Effector memory CD8-positive, alpha-beta T cell (primary cell): ENCODE measurements at regions not wholly inside any gene's neighbourhood (a gene's known extent, or its start where the extent isn't known, plus 50 kb on each side); places are given as distances from the start of the nearest gene placed in this dataset.

ENCODE experiments used
- ATAC-seq: fragments of 150-1000 bp; cut with Tn5 transposase; replicated peaks from 2 replicates; pipeline ENCODE4 v1.10.0; 2021; ENCODE audit warnings: mild to moderate bottlenecking, moderate library complexity
- DNase-seq, 3 experiments: peaks; one replicate each; pipeline ENCODE4 v3.0.0; 2021
- H3K27ac Mint-ChIP-seq, 2 donors: one replicate each; pipeline ENCODE4 v1.8.0; 2022; ENCODE audit warnings: mild to moderate bottlenecking in 2 of 2, mixed read lengths in 2 of 2, moderate library complexity in 2 of 2
- H3K27me3 Mint-ChIP-seq, 2 donors: one replicate each; pipeline ENCODE4 v1.8.0; 2022; ENCODE audit warnings: mixed read lengths in 2 of 2
- H3K36me3 Mint-ChIP-seq: one replicate; pipeline ENCODE4 v1.8.0; 2022; ENCODE audit warnings: mild to moderate bottlenecking, moderate library complexity, mixed read lengths; ENCODE audit not compliant: insufficient read depth
- H3K4me1 Mint-ChIP-seq, 2 donors: one replicate each; pipeline ENCODE4 v1.8.0; 2022; ENCODE audit warnings: low read depth in 2 of 2, mixed read lengths in 2 of 2
- H3K4me3 Mint-ChIP-seq, 2 donors: one replicate each; pipeline ENCODE4 v1.8.0; 2022; ENCODE audit warnings: mild to moderate bottlenecking in 2 of 2, mixed read lengths in 2 of 2, moderate library complexity in 2 of 2
- H3K9me3 Mint-ChIP-seq, 2 donors: one replicate each; pipeline ENCODE4 v1.8.0; 2022; ENCODE audit warnings: mixed read lengths in 2 of 2

GRCh38 chr11:37115963-37116362 lies 517.9 kb upstream of the RAG2 start:
- ATAC-seq (no peak), DNase-seq (no peak)
- Mint-ChIP-seq H3K4me3 (no peak overlapping the region), H3K27me3 (no peaks in the 10 kb centered on the region), H3K9me3 (peaks cover 4 to 6% of the 10 kb centered on the region in 2 donors), H3K36me3 (no peaks in the 10 kb centered on the region), H3K27ac (no peak overlapping the region), H3K4me1 (no peaks in the 10 kb centered on the region)

- DNase-seq, result no peak
- H3K27ac Mint-ChIP-seq, result no peak overlapping the region
Observed at GRCh38 chr11:37110385-37110784, 512.3 kb upstream of the RAG2 start.

GRCh38 chr11:37109286-37109585 lies 511.2 kb upstream of the RAG2 start:
- Mint-ChIP-seq H3K9me3 (peaks cover 5 to 11% of the 10 kb centered on the region in 2 donors), H3K36me3 (no peaks in the 10 kb centered on the region), H3K27ac (no peak overlapping the region), H3K27me3 (no peaks in the 10 kb centered on the region), H3K4me1 (no peaks in the 10 kb centered on the region), H3K4me3 (no peak overlapping the region)
- no peak for ATAC-seq
- DNase-seq, result no peak

More at GRCh38 chr11:37110385-37110784, 512.3 kb upstream of the RAG2 start:
- Mint-ChIP-seq H3K36me3 (no peaks in the 10 kb centered on the region), H3K27me3 (no peaks in the 10 kb centered on the region), H3K4me3 (no peak overlapping the region), H3K4me1 (no peaks in the 10 kb centered on the region), H3K9me3 (peaks cover 6 to 8% of the 10 kb centered on the region in 2 donors)
- ATAC-seq, result no peak

- ATAC-seq (no peak), DNase-seq (no peak)
- Mint-ChIP-seq H3K9me3 (peaks cover 8 to 17% of the 10 kb centered on the region in 2 donors), H3K4me3 (no peak overlapping the region), H3K27me3 (no peaks in the 10 kb centered on the region), H3K4me1 (no peaks in the 10 kb centered on the region), H3K27ac (no peak overlapping the region), H3K36me3 (no peaks in the 10 kb centered on the region)
Observed at GRCh38 chr11:37108436-37109285, 510.6 kb upstream of the RAG2 start.

- Mint-ChIP-seq H3K9me3 (peaks cover 8 to 19% of the 10 kb centered on the region in 2 donors), H3K27ac (no peak overlapping the region)
- no peak for ATAC-seq
Observed at GRCh38 chr11:37107831-37108230, 509.8 kb upstream of the RAG2 start.

GRCh38 chr11:37107415-37107814 lies 509.4 kb upstream of the RAG2 start:
- no peak overlapping the region for H3K4me3 Mint-ChIP-seq
- H3K36me3 Mint-ChIP-seq, result no peaks in the 10 kb centered on the region
- no peak overlapping the region for H3K27ac Mint-ChIP-seq
- DNase-seq (no peak), ATAC-seq (no peak)
- H3K4me1 Mint-ChIP-seq, result no peaks in the 10 kb centered on the region
- peaks cover 9 to 19% of the 10 kb centered on the region in 2 donors for H3K9me3 Mint-ChIP-seq
- H3K27me3 Mint-ChIP-seq, result no peaks in the 10 kb centered on the region

More at GRCh38 chr11:37107831-37108230, 509.8 kb upstream of the RAG2 start:
- DNase-seq, result no peak
- no peak overlapping the region for H3K4me3 Mint-ChIP-seq
- H3K4me1 Mint-ChIP-seq, result no peaks in the 10 kb centered on the region
- no peaks in the 10 kb centered on the region for H3K36me3 Mint-ChIP-seq
- H3K27me3 Mint-ChIP-seq, result no peaks in the 10 kb centered on the region

DNA sequence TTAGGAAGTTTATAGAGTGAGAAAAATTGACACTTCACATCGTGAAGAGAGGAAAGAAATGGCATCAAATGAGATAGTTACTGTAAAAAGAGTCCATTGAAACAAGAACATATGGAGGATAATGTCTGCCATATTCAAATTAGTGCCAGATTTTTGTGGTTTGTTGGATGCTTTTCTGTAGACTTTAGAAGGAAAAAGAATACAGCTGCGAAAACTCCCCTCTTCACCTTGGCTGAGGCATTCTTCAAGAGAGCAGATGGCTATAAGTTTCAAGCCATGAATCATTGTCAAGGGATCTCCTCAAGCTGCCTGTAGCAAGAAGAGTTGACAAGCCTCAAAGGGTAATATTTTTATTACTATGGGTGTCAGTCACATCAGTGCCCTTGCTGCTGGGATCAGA lies 507.4 kb upstream of the RAG2 start:
- Mint-ChIP-seq H3K27me3 (no peaks in the 10 kb centered on the region), H3K9me3 (peaks cover 10 to 11% of the 10 kb centered on the region in 2 donors), H3K4me3 (no peak overlapping the region), H3K27ac (no peak overlapping the region), H3K36me3 (no peaks in the 10 kb centered on the region), H3K4me1 (no peaks in the 10 kb centered on the region)
- ATAC-seq (no peak), DNase-seq (no peak)

GRCh38 chr11:37104380-37104779 lies 506.3 kb upstream of the RAG2 start:
- DNase-seq (no peak), ATAC-seq (no peak)
- H3K27me3 Mint-ChIP-seq, result no peaks in the 10 kb centered on the region
- no peak overlapping the region for H3K4me3 Mint-ChIP-seq
- H3K9me3 Mint-ChIP-seq, result peaks cover 8 to 11% of the 10 kb centered on the region in 2 donors
- no peak overlapping the region for H3K27ac Mint-ChIP-seq
- no peaks in the 10 kb centered on the region for H3K4me1 Mint-ChIP-seq
- H3K36me3 Mint-ChIP-seq, result no peaks in the 10 kb centered on the region

GRCh38 chr11:37100008-37100407 lies 502.0 kb upstream of the RAG2 start:
- H3K36me3 Mint-ChIP-seq, result no peaks in the 10 kb centered on the region
- peaks cover 8 to 14% of the 10 kb centered on the region in 2 donors for H3K9me3 Mint-ChIP-seq
- DNase-seq (no peak), ATAC-seq (no peak)
- no peaks in the 10 kb centered on the region for H3K27me3 Mint-ChIP-seq
- H3K27ac Mint-ChIP-seq, result no peak overlapping the region
- no peak overlapping the region for H3K4me3 Mint-ChIP-seq
- no peaks in the 10 kb centered on the region for H3K4me1 Mint-ChIP-seq

DNA sequence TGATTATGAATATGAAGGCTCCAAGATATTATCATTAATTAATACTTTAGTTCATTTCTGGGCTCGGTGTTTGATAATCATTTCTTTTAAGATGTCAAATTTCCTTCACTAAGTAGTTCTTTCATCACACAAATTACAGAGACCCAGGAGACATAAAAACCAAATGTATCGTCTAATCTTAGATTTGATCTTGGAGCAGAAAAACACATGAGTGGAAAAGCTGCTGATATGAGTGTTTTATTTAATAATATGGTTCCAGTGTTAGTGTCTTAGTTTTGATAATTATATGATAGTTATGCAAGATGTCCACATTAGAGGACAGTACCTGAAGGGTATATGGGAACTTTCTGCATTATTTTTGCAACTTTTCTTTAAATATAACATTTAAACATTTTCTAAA lies 494.5 kb upstream of the RAG2 start:
- no peak overlapping the region for H3K27ac Mint-ChIP-seq
- no peaks in the 10 kb centered on the region for H3K36me3 Mint-ChIP-seq
- no peaks in the 10 kb centered on the region for H3K4me1 Mint-ChIP-seq
- H3K4me3 Mint-ChIP-seq, result no peak overlapping the region
- DNase-seq (no peak), ATAC-seq (no peak)
- H3K27me3 Mint-ChIP-seq, result no peaks in the 10 kb centered on the region
- H3K9me3 Mint-ChIP-seq, result peaks cover 2 to 16% of the 10 kb centered on the region in 2 donors

DNA sequence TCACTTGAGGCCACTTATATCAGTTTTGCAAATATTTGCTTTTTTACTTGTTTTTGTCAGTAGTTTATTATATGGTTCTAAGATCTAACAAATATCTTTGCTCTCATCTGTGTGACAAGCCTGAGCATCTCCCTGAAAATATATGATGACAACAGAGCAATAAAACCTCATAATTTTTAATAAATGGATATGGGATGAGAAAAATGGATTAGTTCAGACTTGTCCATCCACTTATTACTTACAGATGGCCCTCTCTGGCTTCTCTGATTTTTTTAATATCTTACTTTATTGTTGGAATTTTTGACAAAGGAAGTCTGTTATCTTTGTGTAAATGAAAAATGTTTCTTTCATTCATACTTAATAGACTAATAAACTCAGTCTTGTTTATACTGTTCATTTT lies 491.4 kb upstream of the RAG2 start:
- Mint-ChIP-seq H3K9me3 (peaks cover 2 to 7% of the 10 kb centered on the region in 2 donors), H3K27ac (no peak overlapping the region), H3K27me3 (no peaks in the 10 kb centered on the region), H3K4me3 (no peak overlapping the region), H3K4me1 (no peaks in the 10 kb centered on the region), H3K36me3 (no peaks in the 10 kb centered on the region)
- no peak for DNase-seq
- ATAC-seq, result no peak

DNA sequence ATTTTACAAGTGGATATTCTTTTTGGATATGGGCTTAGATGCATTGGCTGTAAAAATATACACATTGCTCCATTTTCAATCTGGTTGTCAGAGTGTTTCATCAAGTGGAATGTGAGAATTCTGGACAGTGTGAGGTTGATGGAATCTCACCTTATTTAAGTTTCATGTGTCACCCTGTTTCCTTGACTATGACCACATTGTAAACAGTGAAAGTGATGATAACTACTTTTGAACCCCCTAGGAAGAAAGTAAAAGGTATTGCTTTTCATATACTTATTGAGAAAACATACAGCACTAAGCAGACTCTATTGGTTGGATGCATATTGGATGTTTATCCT lies 490.5 kb upstream of the RAG2 start:
- Mint-ChIP-seq H3K4me1 (no peaks in the 10 kb centered on the region), H3K4me3 (no peak overlapping the region), H3K27ac (no peak overlapping the region), H3K27me3 (no peaks in the 10 kb centered on the region), H3K9me3 (peaks cover 0 to 3% of the 10 kb centered on the region in 2 donors), H3K36me3 (no peaks in the 10 kb centered on the region)
- ATAC-seq, result no peak
- no peak for DNase-seq

- H3K27ac Mint-ChIP-seq, result no peak overlapping the region
- no peak overlapping the region for H3K4me3 Mint-ChIP-seq
- no peaks in the 10 kb centered on the region for H3K27me3 Mint-ChIP-seq
- H3K9me3 Mint-ChIP-seq, result peaks cover 0 to 3% of the 10 kb centered on the region in 2 donors
- no peak for ATAC-seq
- H3K36me3 Mint-ChIP-seq, result no peaks in the 10 kb centered on the region
- DNase-seq, result no peak
- H3K4me1 Mint-ChIP-seq, result no peaks in the 10 kb centered on the region
Observed at GRCh38 chr11:37087650-37088572, 489.9 kb upstream of the RAG2 start.

DNA sequence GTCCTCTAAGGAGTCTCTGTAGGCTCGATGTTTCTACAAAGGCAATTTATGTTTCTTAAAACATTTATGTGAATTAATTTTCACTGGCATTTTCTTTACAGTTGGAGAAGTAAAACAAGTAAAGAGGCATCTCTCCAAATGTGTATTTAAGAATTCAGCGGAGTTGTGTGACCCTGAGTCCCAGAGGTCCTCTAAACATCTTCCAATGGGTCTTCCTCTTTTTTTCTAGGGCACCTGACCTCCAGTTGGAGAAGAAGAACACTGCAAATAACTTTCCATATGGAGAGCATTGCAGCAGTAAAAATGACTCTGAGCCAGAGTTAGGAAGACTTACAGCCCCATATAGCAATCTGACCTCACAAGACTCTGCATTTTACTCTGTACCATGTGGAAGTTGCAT lies 480.5 kb upstream of the RAG2 start:
- Mint-ChIP-seq H3K27me3 (no peaks in the 10 kb centered on the region), H3K27ac (no peak overlapping the region), H3K4me1 (no peaks in the 10 kb centered on the region), H3K9me3 (peaks cover 6 to 11% of the 10 kb centered on the region in 2 donors), H3K36me3 (no peaks in the 10 kb centered on the region), H3K4me3 (no peak overlapping the region)
- ATAC-seq (no peak), DNase-seq (no peak)
